ENCODE measurements at regions not wholly inside any gene's neighbourhood (a gene's known extent, or its start where the extent isn't known, plus 50 kb on each side); places are given as distances from the start of the nearest gene placed in this dataset.

GRCh38 chr2:6301426-6301825 is 564.3 kb downstream of the CMPK2 start:
- DNase-seq, result no peak

DNA sequence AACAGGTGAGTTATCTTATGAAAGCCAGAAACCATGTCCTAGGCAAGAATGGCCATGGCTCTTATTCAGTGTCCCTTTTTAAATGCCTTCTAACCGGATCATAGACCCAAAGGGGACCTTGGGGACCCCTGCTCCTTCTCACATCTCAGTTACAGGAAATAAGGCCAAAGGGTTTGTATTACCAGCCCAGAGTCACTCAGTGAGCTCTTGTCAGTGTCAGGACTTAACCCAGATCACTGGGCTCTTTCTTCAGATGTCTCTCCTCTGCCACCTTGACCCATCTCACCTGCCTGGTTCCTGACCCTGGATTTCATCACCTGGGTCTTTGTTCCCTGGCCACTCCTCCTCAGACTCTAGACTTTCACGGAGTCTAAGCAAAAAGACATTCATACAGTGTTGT is 556.7 kb downstream of the CMPK2 start:
- DNase-seq, result no peak

DNA sequence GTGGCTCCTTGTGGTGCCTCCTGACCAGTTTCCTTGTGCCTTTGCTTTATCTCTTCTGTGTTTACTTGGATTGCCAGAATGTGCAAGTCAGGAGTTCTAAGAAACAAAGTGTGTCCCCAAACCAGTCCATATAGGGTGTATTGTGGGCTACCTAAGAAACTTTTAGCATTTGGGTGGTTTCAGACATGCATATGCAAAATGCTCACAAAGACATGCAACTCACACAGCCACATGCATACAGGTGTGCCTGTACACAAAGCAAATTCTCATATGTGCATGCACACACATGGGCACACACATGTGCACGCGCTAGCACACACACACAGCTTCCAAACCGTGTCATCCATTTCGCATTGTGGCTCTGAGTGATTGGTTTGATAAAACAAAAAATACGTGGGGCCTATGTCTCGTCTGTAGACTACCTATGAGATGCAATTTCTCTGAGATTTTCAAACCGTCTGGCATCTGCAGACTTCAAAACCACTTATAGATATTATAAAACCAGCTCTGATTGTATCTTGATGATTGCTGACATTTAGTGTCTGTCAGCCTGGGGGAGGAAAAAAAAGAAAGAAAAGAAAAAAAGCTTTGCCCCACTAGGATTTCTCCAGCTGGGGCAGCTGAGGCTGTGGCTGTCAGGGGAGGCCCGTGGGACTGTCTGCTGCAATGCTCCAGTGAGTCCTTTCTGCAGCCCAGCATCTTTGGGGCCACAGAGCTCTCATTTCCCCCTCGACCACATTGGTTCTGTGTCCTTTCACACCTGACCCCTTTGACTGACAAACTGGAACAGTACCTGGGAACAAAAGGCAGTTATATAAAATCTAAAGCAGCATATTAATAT is 556.1 kb downstream of the CMPK2 start:
- DNase-seq, result no peak

GRCh38 chr2:6310256-6311215 is 555.2 kb downstream of the CMPK2 start:
- DNase-seq, result no peak

- DNase-seq, result no peak
These were observed 553.3 kb downstream of the CMPK2 start for GRCh38 chr2:6312367-6312766.

GRCh38 chr2:6314218-6314960 is 551.3 kb downstream of the CMPK2 start:
- DNase-seq, result no peak

GRCh38 chr2:6325616-6326015 is 540.1 kb downstream of the CMPK2 start:
- DNase-seq, result no peak

GRCh38 chr2:6326958-6327357 is 538.7 kb downstream of the CMPK2 start:
- DNase-seq, result no peak

- no peak for DNase-seq
These were observed 528.8 kb downstream of the CMPK2 start for GRCh38 chr2:6336752-6337471.

DNA sequence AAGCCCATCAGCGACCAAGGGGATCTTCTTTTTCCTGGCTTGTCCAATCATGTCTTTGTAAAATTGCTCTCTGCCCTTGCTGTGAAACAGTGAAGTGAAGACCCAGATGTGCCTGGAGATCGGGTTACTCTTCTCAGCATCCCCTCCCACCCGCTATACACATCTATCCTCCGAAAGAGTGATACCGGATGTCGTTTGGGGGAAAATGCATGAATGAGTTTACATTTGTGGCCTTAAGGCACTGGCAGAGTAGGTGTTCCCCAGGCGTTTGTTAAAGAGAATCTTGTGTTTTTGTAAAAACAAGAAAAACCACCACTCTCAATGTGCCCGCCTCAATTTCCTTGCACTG is 528.3 kb downstream of the CMPK2 start:
- no peak for DNase-seq

GRCh38 chr2:6341588-6342129 is 524.0 kb downstream of the CMPK2 start:
- DNase-seq, result no peak

GRCh38 chr2:6342273-6342920 is 523.3 kb downstream of the CMPK2 start:
- no peak for DNase-seq

DNA sequence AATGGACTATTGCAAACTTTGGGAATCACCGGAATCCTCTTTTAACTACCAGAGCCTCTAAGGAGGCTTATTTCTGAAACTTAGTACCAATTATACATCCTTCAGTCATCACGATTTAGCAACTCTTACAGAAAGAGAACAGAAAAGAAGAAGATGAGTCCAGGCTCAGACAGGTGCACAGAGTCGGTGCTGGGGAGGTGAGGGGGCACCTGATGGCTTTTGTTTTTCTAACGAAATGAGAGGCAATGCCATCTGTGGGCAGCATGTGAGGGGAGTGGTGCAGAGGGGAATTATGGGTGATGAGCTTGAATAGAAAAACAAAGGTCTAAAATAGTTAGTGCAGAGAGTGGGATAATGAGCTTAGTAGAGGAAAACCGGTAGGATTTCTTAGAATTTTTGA is 522.6 kb downstream of the CMPK2 start:
- no peak for DNase-seq

DNA sequence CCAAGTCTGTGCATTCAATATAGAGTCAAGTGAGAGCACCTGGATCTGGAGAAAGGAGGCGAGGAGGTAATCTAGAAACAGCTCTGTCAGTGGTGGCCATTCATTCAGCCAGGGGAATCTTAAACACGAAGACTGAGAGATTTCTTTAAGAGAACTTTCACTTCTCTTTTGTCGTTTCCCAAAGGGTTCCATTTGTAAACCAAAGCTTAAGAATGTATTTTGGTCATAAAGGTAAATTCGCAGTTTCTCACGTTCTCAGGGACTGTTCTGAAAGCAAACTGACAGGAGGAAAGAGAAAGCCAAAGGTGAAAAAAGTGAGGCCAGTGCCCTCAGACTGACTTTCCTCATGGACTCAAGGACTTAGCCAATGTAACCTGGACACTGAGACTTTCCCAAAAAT is 513.5 kb downstream of the CMPK2 start:
- no peak for DNase-seq

- DNase-seq, result no peak
These were observed 512.7 kb downstream of the CMPK2 start for GRCh38 chr2:6352906-6353515.

DNA sequence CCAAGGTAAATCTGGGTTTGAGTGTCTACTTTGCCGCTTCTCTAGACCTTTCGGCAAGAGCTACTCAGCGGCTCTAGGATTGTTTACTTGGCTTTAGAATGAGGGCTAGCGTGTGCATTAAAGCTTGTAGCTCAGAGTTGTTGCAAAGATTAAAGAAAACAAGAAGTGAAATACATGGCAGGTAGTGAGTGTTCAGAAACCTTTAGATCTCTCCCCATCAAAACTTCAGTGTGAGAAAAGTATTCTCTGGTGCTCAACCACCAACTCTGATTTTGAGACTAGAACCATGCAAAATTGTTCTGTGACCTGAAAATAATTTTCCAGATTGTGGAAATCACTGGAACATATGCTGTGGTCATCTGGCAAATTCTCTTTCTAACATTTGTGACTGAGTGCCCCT is 512.0 kb downstream of the CMPK2 start:
- DNase-seq, result no peak

GRCh38 chr2:6354546-6354945 is 511.2 kb downstream of the CMPK2 start:
- no peak for DNase-seq

DNA sequence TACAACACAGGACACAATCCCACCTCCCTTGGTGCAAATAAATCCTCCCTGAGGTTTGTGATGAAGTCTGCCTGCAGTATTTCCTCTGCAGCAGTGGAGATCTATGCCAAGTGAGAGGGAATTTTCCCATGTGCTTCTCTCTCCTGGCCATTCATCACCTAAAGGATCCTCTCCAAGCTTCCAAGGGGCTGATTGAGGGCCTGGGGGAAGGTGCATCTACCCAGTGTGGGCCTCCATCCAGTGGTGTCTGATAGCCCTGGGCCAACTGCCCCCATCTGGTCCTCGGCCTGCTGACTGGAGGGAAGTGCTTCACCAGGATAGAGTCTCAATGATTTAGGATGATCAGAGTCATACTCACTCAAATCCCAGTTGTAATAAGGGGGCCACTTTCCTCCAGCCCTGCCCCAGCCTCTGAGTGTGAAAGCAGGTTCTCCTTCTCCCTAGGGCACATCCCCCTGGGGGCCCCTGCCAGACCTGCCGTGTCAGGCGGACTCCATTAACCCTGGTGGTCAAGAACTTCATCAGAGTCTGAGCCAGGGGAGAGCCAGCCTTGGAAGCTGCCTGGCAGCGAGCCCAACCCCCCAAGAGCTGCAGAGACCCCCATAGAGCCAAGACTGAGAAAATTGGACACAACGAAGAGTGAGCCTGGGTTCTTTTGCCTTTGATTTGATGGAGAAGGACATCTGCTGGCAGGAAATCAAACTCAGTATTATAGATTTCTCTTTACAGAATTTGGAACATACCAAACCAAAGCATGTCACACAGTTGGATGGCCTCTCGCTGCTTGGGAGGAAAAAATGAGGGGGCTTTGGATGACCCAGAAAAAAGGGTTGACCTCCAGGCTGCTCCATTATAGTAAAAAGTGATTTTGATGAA is 509.6 kb downstream of the CMPK2 start:
- no peak for DNase-seq

GRCh38 chr2:6358546-6358945 is 507.2 kb downstream of the CMPK2 start:
- DNase-seq, result no peak

DNA sequence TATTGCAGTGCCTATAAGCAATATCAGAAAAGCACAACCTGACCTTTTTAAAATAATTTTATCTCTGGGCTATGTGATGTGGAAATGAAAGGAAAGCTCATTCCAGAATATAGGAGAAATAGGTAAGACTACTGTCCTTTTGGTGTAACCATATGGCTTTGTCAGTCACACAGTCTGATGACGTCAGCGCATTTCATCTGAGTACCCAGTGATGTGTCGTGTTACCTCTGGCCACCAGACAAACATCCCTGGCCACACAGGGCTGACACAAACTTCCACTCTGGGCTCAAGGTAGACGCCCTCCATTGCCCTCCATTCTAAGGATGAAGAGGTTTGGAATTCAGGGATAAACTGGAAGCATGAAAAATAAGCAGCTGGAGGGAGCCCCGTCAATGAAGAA is 506.7 kb downstream of the CMPK2 start:
- DNase-seq, result no peak
